Stomach (tissue), 4 donors: ENCODE measurements at regions not wholly inside any gene's neighbourhood (a gene's known extent, or its start where the extent isn't known, plus 50 kb on each side); places are given as distances from the start of the nearest gene placed in this dataset.

Experiments
- CTCF ChIP-seq, 7 experiments: fragments of 450-650 bp in 4 of 7; fragments of 200-600 bp in 3 of 7; sonication (generic) in 3 of 7; IDR thresholded peaks; one replicate each; pipeline ENCODE4 v1.5.1; 2016 to 2019; ENCODE audit warnings: antibody characterized with exemption in 7 of 7, control low read depth in 2 of 7, mild to moderate bottlenecking in 1 of 7
- POLR2AphosphoS5 ChIP-seq, 3 donors: sonication (generic); formaldehyde crosslinking; IDR thresholded peaks; one replicate each; pipeline ENCODE4 v1.6.1; 2016; ENCODE audit warnings: antibody characterized with exemption in 3 of 3

DNA sequence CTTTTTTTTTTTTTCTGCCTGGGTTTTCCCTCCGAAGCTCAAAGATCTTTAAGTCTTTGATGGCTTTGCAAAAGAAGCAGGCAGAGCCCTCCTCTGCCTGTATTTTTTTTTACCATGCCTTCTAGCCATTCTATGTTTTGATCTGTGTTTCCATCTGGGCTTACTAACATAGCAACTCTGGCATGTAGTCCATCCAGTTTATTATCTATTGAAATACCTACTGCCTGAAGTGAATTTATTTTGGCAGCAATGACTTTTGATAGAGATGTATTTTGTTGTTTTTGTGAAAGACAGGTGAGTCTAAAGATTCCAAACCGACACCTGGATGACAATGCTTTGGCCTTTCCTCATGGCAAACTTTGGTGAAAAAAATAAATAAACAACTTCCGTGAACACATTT lies 1157.7 kb upstream of the MAP3K7 start:
- TF ChIP-seq CTCF (IDR thresholded peaks at IDR 0.05) (no peak), POLR2AphosphoS5 (IDR thresholded peaks at IDR 0.05) (no peak)
